Hematopoietic multipotent progenitor cell treated with erythropoietin and hydrocortisone succinate and interleukin-3 and kit ligand, for 8 days (in vitro differentiated cells): ENCODE measurements at regions not wholly inside any gene's neighbourhood (a gene's known extent, or its start where the extent isn't known, plus 50 kb on each side); places are given as distances from the start of the nearest gene placed in this dataset.

Experiments used
- DNase-seq: peaks from one replicate; pipeline ENCODE4 v3.0.0-alpha.2; 2015

DNA sequence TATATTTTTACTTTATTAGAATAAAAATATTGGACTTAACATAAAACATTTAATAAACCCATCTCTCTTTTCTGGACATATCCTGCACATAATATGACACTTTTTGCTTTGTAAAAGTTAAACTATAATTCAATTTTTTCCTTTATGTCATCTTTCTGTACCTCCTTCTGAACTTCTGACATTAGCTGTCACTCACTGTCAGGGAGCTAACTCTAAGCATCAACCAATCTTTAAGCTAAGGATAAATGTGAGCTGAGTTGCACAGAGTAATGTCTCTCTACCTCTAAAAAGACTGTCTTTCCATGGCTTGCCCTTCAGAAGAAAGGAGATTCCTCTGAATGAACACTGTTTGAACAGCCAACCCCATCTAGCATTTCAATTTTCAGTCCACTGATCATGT lies 948.6 kb upstream of the CHAC2 start:
- DNase-seq: no peak

DNA sequence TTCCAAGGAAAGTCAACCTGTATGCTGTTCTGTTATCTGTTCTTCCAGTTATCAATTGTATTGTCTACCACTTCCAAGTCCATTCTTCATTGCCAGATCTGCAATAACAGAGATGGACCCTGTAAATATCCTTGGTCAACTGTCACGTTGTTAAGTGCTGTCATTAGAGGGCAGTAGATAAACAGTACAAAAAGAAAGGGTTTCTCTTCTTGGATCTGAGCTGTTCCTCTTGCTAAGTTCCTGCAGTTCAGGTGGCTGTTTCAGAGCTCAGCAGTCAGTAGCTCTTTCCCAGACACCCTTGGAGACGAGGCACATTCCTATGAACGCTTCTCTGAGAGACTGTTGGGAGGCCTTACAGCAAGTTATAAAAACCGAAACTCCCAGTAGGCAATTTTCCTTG lies 957.1 kb upstream of the CHAC2 start:
- DNase-seq: no peak

DNA sequence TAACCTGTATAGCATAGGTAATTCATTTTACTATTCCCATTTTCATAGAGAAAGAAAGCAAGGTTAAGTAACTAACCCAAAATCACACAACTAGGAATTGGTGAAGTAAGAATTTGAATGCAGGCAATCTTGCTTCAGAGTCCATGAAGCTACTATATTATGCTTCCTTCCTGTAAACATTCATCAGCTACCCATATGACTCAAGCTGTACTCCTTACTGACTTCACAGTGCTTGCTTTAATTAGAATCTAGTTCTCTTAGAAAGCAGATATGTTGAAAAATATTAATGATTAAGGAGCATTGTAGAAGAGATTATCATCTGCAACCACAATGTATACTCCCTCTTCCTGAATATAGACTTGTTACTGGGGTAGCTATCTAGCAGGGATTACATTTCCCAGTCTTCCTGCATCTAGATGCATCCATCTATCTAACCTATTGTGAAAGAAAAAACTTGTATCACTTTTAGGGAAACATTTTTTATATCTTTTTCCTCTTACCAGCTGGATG lies 961.6 kb upstream of the CHAC2 start:
- DNase-seq: no peak

DNA sequence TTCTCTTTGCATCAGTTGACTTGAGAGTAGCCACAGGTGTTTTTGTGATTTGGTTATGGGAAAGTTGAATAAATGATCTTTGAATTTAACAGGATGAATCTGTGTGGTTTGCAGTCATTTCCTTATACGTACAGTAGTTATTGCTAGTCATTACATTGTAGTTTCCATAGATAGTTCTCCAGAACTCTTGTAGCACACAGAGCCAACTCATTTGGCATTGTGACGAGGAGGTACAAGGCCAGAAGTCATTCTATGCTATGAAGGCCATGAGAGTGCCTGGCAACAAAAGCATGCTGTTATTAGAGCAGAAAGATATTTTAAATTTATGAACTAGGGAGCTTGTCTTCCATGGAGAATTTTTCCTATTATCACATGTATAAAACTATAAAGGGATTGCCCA lies 973.0 kb upstream of the CHAC2 start:
- DNase-seq: no peak

DNA sequence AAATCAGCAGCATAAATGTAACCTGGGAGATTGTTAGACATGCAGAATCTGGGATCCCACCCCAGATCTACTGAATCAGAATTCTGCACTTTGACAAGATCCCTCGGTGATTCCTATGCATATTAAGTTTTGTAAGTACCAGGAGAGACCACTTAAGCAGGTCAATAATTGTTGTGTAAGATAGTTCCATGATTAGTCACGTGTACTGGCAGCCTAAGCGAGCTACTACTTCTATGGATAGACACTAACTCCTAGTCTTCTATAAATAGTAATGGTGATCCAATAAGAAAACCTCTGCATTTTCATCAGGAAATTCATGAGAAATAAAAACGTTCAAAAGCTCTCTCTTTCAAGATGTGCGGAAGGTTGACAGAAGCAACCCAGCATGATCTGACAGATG lies 988.2 kb upstream of the CHAC2 start:
- DNase-seq: no peak

DNA sequence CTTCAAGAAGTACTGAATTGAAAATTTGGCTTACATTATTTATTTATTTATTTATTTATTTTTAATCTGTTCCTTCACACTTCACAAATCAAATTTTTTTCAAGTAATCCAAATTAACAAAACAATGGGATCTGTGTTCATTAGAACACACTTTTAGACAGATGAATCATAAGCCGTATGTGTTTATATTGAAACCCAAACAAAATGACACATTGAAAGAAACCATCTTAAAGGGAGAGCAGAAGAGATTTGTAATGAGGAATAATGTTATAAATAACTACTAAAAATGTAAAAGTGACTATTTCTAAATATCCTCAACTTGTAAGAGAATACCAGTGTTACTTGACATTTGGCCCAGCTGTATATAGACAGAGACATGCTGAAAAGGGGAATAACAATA lies 991.0 kb upstream of the CHAC2 start:
- DNase-seq: no peak

DNA sequence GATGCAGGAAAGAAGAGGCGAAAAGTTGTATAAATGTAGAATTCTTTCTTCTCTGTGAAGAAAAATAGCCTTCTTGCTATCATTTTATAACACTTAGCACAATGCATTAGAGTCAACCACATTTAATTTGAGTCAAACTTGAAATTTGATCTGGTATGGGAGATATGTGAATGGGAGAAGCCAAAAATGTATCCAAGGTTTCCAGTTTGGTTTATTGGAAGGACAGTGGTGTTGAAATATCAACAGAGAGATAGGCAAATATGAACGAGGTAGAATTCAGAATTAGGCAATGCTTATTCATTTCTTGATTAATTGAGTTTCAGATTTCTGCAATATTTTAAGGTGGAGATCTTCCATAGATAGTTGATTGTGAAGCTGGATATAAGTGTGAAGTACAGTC lies 991.9 kb upstream of the CHAC2 start:
- DNase-seq: no peak

DNA sequence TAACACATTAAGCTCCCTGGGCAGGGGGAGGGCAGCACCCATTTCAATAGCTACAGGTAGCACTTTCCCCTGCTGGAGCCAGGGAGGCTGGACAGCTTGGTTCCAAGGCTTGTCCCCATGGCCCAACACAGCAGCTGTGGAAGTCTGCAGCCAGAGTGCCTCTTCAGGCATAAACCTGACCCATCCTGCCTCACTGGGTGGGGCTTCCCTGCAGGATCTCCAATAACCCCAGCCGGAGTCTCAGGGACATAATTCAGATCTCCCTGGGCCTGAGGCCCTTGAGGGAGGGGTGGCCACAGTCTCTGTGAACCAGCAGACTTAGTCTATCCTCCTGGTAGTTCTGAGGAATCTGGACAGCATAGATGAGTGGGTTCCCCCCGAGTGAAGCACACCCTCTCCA lies 1001.9 kb upstream of the CHAC2 start:
- DNase-seq: no peak

DNA sequence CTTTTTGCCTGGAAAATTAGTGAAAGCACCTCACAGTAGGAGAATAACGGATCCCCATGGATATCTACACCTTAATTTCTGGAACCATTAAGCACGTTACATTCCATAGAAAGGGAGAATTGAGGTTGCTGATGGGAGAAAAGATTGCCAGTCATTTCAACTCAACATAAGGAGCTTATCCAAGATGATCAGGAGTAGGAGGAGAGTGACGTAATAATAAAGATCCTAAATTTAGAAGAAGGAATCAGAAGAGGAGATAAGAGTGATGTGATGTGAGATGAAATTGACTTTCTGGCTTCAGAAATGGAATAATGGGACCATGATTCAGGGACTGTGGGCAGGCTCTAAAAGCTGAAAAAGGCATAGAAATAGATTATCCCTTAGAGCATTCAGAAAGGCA lies 1017.8 kb upstream of the CHAC2 start:
- DNase-seq: no peak

DNA sequence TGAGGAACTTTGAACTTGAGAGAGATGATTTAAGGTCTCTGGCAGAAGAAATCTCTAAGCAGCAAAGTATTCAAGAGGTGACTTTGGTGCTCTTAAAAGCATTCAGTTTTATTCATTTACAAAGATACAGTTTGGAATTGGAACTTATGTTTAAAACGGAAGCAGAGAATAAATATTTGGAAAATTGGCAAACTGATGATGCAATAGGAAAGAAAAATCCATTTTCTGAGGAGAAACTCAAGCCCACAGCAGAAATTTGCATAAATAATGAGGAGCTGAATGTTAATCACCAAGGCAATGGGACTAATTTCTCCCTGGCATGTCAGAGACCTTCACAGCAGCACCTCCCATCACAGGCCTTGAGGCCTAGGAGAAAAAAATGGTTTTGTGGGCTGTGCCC lies 1022.5 kb upstream of the CHAC2 start:
- DNase-seq: no peak

DNA sequence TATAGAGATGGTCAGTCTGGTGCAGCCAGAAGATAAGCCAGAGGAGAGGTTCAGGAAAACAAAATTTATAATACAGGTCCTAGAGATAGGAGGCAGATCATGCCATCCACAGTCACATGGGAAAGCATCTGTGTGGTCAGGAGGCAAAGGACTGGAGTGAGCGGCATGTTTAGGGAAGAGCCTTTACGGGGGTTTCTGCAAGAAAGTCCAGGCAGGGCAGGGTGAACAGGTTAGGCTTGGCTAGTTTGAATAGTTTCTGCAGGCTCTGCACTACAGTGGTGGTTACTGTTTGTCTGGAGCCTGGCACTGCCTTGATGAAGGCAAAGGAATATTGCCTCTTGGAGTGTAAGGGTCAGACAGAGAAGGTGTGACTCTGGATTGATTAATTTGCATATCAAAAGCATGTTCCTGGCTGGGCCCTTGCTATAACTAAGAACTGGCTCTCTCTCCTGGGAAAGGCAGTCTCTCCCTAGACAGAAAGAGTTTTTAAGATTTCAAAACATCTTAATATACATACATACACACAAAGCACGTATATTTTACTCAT lies 1034.7 kb upstream of the CHAC2 start:
- DNase-seq: no peak

DNA sequence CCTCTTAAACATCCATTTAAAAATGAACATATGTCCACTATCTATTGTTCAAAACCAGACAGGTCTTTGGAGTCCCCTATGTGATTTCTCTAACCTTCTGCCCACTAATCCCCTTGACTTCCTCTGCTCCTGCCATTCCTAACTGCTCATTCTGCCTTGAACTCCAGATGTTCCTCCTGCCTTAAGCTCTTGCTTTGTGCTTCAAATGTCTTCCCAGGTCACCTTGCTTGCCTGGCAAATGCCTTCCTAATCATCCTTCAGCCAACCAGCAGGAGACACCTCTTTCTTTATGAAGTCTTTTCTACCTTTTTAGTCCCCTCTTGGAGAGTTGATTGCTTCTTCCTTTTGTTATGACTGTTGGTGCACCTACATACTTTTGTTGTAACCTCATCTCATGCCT lies 1043.0 kb upstream of the CHAC2 start:
- DNase-seq: no peak

DNA sequence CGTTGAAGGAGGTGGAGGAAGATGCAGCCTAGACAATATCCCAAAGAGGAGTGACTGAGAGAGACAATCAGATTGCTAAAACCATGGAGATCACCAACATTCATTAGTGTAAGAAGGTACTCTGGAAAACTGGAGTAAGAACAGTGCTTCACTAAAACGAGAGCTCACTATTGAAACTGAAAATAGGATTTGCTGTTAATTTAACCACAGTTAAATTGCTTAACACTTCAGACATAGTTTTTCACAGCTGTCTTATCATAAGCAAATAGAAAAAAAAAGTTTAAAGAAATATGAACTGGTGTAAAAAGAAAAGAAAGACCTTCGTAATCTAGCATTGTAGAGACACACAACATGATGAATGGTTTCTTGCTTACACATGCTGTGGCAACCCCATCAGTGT lies 1049.8 kb upstream of the CHAC2 start:
- no peak for DNase-seq

DNA sequence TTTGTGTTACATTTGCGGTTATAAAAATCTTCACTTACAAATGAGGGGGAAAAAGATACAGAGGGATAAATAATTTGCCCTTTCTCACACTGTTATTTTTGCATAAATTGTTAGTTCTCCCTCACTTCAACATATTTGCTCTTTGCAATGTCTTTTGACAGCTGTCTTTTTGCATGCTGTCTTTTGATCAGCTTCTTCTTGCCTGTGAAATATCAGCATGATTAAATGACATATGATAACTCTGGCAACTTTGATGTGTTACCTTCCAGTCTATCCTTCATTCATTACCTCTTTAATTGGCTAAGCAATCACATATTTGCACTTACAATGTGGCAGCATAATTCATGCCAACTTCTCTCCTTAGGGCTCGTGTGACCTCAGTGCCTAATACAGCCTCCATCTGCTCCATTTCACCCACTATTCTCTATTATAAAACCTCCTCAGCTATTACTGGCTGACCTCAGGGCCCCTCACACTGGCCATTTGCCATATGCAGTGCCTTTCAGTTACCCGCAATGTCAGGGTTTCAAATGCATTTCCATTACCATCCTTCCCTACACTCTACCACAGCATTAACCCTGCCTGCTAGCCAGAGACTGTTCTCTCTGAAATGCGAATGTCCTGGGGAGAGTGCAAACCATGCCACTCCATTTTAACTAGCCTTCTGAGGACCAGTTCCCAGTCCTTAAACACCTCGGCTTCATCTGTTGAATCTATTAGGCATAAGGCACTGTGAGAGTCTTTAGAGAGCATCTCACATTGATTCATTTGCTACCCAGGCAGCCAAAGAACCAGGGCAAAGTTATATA lies 1056.6 kb upstream of the CHAC2 start:
- no peak for DNase-seq

DNA sequence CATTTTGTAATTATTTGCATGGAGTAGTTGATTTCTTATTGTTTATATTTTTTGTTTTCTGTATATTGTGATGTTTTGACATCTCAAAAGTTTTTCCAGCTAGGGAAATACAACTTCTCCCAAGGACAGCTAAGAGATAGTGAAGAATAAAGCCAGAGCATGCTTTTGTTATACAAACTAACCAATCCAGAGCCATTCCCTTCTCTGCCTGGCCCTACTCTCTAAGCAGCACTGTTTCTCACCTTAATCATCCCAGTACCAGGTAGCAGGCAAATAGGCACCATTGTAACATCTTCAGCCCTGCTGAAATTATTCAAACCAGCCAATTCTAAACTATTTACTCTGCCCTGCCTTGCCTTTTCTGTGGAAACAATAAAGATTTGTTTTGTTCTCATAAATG lies 1063.4 kb upstream of the CHAC2 start:
- DNase-seq: no peak

DNA sequence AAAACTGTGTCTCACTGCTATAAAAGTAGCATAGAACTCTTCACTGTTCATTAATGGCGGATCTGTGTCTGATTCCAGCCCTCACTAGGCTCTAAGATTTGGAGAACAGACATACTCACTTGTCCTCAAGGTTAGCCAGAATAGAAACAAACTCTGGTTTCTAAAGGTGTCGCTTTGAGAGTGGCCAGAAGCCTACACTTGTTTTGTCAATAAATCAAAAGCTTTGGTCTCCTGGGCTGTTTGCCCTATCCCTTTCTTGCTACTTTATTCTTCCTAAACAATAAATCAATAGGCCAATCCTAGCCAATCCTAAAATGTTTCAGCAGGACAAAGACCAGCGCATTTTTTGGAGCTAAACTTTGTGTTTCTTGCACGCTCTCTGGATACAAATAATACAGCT lies 1064.6 kb upstream of the CHAC2 start:
- no peak for DNase-seq

DNA sequence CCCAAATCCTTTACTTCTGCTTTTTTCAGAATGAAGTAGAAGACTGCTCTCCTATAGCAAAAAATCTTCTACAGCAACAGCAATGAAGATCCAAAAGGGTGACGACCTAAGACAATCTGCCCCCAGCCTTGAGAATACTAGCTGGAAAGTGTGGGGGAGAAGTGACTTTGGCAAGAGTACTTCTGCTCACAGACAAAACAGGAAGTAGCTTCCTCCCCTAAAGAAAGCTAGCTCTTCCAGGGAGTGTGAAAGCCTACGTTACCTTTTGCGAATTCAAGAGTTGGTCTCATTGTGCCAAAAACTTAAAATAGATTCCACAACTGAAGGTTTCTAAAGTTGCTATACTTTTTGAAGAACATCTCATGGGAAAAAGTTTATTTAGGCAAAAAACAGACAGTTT lies 1069.2 kb upstream of the CHAC2 start:
- DNase-seq: no peak

DNA sequence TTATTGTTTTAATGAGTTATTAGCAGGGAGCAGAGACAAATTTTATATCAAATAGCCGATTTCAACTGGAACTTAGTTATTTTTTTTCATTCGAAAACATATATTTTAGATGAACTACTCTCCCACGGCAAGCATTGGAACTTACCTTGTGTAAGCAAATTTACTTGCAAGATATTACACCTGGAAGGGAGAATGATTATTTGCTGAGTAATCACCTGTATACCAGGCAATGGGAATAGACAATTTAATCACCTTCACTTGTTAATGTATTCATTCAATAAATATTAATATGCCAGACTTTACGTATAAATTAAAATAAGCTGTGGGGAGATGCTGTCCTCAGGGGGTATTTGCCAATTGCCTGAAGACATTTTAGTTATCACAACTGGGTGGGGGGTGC lies 1069.9 kb upstream of the CHAC2 start:
- DNase-seq: no peak

DNA sequence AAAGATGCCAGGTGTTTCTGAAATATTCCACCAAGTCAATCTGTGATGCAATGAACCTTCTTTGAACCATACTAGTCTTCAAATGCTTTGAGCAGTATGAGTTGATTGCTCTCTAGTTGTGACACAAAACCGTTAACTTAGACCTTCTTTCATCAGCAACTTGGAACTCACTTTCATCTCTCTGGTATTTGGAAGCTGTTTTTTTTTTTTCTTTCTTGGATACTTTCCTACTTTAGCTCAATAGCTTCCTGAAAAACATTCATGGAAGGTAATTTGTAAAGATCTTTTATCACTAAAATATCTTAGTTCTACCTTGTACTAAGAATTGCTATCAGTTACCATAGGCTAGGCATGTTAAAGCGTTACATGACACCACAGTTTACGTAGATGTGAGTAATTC lies 1071.9 kb upstream of the CHAC2 start:
- DNase-seq: no peak

DNA sequence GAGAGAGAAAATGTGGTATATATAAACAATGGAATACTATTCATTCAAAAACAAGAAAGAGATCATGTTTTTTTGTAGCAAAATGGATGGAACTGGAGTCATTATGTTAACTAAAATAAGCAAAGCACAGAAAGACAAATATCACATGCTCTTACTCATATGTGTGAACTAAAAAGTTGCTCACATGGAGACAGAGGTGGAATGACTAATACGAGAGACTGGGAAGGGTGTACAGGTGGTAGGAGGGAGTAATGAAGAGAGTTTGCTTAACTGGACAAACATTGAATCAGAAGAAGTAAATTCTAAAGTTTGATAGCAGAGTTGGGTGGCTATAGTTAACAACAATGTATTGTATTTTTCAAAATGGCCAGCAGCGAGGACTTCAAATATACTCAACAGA lies 1080.7 kb upstream of the CHAC2 start:
- DNase-seq: no peak

DNA sequence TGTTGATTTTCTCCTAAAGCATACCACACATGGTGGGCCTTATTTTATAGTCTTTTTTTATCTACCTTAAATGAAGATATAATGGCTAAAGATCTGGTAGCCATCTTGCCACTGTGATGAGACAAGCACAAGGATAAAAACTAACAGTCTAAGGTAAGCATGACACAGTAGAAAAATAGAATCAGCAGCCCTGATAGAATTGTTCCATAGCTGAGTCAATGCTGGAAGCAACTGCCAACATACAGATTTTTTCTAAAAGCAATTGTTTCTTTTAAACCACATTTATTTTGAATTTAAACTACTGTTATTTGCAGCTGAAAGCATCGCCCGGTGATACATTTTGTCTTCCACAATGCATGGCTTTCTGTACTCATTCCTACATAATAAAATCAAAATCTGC lies 1091.5 kb upstream of the CHAC2 start:
- no peak for DNase-seq

DNA sequence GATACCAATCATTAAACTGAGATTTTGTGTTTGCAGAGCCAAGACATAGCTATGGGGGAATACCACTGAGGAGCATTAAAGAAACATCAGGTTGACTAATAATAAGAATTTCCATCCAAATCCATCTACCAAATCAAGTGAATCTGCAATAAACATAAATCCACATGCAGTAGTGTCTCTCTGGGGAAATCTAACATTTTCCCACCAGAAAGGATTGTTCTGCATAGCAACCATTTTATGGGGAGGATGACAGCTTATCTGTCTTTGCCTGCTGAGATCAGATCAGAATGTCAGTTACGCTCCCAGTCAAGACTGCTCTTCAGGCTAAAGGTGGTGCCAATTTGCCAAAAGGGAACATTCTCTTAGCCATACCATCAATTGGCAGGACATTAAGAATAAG lies 1098.9 kb upstream of the CHAC2 start:
- no peak for DNase-seq

DNA sequence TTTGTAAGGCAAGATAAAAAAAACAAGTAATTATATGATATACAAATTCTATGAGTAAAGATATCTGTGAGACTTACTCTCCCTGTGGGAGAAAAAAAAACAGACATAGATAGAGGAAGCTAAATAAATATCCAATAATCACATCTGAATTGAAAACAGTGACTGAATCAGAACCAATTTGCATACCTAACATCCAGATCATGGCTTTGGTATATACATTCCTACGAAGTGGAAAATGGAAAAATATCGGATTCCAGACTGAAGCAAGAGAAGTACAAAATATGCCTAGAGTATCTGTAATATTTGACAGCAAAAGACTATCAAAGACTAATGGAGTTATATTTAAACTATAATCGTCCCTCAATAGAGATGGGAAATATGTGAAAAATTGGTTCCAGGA lies 1108.1 kb upstream of the CHAC2 start:
- no peak for DNase-seq

DNA sequence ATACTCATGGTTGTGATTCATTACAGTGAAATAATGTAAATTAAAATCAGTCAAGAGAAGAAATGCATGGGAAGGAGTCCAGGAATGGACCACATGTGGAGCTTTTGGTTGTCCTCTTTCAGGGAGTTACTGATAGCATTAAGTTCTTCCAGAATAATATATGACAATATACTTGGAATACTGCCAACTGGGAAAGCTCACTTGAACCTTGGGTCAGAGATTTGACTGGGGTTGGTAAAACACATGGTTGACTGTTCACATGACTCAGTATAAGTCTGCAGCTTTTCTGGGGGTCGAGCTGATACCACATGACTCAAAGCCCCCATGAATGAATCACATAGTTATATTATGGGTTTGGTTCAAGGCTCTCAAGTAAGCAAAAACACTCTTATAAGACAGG lies 1109.0 kb upstream of the CHAC2 start:
- no peak for DNase-seq

DNA sequence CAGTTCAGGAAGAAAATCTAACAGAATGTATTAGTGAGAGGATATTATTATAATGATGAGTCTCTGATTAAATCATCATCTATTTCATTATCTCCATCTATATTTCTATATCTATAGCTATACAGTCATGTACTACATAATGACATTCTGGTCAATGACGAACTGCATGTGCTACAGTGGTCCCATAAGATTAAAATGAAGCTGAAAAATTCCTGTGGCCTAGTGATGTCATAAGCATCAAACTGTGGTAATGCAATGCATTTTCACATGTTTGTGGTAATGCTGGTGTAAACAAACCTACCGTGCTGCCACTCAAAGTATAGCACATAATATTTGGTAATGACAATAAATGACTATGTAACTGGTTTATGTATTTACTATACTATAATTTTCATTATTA lies 1127.9 kb upstream of the CHAC2 start:
- DNase-seq: no peak
